Left ventricle myocardium inferior (tissue), 1 donor: ENCODE measurements at regions not wholly inside any gene's neighbourhood (a gene's known extent, or its start where the extent isn't known, plus 50 kb on each side); places are given as distances from the start of the nearest gene placed in this dataset.

ENCODE experiments used
- DNase-seq: peaks from one replicate; pipeline ENCODE4 v3.0.0-alpha.2; 2020
- H3K27ac ChIP-seq: fragments of 200-600 bp; replicated peaks from 2 replicates; pipeline ENCODE4 v1.8.0; 2021
- H3K27me3 ChIP-seq: fragments of 200-600 bp; 2 replicates; pipeline ENCODE4 v1.8.0; 2021; ENCODE audit warnings: low read depth
- H3K36me3 ChIP-seq: fragments of 200-600 bp; 2 replicates; pipeline ENCODE4 v1.8.0; 2021
- H3K4me1 ChIP-seq: fragments of 200-600 bp; 2 replicates; pipeline ENCODE4 v1.8.0; 2021
- H3K4me3 ChIP-seq: fragments of 200-600 bp; 2 replicates; pipeline ENCODE4 v1.8.0; 2021; ENCODE audit warnings: mild to moderate bottlenecking, moderate library complexity
- H3K9me3 ChIP-seq: fragments of 200-600 bp; replicated peaks from 2 replicates; pipeline ENCODE4 v1.8.0; 2021
- intact Hi-C: fragments of 100-400 bp; cut with micrococcal nuclease; formaldehyde crosslinking; loops from one replicate; pipeline ENCODE4 v1.11.0; 2022
- TF ChIP-seq, protein P1 (sequence below): fragments of 200-600 bp; IDR thresholded peaks from 2 replicates; pipeline ENCODE4 v1.8.0; 2021; ENCODE audit warnings: antibody characterized with exemption, mild to moderate bottlenecking, borderline replicate concordance
- donor health status: DM: no; HTN: yes; CAD: no; lungs with severe emphysema.

DNA sequence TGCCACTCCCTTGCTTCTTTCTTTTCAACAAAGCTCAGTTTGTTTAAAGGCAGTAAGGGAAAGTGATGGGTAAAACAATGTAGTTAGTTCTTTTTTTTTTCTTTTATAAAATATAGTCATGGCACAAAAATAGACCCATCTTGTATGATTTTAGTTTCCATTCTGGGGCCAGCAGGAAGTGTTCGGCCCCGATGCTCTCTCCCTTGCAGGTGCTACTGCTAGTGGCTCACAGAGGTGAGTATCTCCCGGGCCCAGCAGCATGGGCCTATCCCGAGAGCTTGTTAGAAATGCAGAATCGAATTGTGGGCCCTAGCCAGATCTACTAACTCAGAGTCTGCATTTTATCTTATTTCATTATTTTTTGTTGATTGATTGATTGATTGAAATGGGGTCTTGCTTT is 78.7 kb downstream of the SYNE3 start:
- no peaks in the 10 kb centered on the region for H3K27me3 ChIP-seq
- no peak overlapping the region for H3K4me3 ChIP-seq
- H3K9me3 ChIP-seq: no peaks in the 10 kb centered on the region
- DNase-seq: no peak
- TF ChIP-seq, protein P1, sequence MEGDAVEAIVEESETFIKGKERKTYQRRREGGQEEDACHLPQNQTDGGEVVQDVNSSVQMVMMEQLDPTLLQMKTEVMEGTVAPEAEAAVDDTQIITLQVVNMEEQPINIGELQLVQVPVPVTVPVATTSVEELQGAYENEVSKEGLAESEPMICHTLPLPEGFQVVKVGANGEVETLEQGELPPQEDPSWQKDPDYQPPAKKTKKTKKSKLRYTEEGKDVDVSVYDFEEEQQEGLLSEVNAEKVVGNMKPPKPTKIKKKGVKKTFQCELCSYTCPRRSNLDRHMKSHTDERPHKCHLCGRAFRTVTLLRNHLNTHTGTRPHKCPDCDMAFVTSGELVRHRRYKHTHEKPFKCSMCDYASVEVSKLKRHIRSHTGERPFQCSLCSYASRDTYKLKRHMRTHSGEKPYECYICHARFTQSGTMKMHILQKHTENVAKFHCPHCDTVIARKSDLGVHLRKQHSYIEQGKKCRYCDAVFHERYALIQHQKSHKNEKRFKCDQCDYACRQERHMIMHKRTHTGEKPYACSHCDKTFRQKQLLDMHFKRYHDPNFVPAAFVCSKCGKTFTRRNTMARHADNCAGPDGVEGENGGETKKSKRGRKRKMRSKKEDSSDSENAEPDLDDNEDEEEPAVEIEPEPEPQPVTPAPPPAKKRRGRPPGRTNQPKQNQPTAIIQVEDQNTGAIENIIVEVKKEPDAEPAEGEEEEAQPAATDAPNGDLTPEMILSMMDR: no peak
- no peak overlapping the region for H3K27ac ChIP-seq
- peaks cover 78% of the 10 kb centered on the region for H3K36me3 ChIP-seq
- H3K4me1 ChIP-seq: peaks cover 5% of the 10 kb centered on the region
- intact Hi-C loops: loop anchor here (10.0 kb wide), 1 partner anchor 743 kb away; no protein-coding TSS in a partner anchor

DNA sequence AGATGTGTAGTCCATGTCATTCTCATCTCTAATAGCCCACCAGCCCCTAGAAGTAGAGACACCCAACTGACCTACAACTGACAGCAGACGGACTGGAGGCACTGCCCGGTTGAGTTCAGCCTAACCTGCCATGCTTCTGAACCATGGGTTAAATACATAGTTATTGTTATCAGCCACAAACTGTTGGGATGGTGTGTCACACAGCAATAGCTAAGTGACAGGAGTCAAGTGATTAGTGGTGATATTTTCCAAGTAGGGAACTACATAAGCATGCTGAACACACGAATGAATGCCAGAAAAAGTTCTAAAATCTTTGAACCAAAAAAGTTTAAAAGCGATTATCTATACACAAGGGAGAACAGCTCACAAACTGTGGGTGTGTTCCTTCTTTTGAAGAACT is 80.1 kb downstream of the SYNE3 start:
- peaks cover 81% of the 10 kb centered on the region for H3K36me3 ChIP-seq

DNA sequence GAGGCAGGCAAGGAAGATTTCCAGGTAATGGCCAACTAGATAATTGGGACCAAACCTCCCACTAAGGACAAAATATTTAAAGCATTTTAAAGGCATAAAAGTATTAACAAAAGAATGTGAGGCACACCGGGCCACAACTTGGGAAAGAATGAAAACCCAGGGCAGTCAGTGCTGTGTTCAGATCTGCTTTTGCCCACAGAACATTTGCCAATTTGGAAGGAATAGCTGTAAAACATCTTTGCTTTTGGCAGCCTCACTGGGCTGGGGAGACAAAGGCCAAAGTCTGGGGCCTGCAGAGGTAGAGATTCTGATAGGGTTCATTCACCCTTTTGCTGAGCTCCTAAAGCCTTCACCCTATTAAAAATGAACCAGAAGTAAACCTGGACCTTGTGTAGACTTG is 82.3 kb downstream of the SYNE3 start:
- no peaks in the 10 kb centered on the region for H3K27me3 ChIP-seq
- no peaks in the 10 kb centered on the region for H3K9me3 ChIP-seq
- TF ChIP-seq, protein P1: no peak
- no peak overlapping the region for H3K27ac ChIP-seq
- H3K4me3 ChIP-seq: no peak overlapping the region
- intact Hi-C loops: loop anchor here (10.0 kb wide), 1 partner anchor 739 kb away; no protein-coding TSS in a partner anchor
- peaks cover 77% of the 10 kb centered on the region for H3K36me3 ChIP-seq
- peaks cover 10% of the 10 kb centered on the region for H3K4me1 ChIP-seq
- no peak for DNase-seq

More for the DNA sequence above, 80.1 kb downstream of the SYNE3 start:
- H3K27ac ChIP-seq: no peak overlapping the region
- intact Hi-C loops: loop anchor here (10.0 kb wide), 1 partner anchor 742 kb away; no protein-coding TSS in a partner anchor
- no peaks in the 10 kb centered on the region for H3K27me3 ChIP-seq
- H3K4me3 ChIP-seq: no peak overlapping the region
- no peaks in the 10 kb centered on the region for H3K9me3 ChIP-seq
- TF ChIP-seq, protein P1: no peak
- H3K4me1 ChIP-seq: peaks cover 10% of the 10 kb centered on the region
- no peak for DNase-seq

DNA sequence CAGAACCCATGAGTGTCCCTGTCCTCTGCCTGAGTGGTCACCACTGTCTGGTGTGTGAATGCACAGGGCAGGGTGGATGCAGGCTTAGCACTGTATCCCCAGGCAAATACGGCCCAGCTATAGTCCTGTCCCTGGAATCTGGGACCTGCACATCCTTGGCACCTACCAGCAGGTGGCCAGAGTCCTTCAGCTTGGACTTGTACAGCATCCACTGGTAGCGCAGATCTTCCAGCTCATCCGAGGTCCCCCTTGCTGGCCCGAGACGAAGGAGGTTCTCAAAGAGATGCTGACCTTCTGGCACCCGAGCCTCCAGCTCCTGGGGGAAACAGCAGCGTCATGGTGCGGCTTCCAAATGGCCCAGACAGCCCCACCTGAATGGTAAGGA is 83.4 kb downstream of the SYNE3 start:
- Histone ChIP-seq H3K9me3 (no peaks in the 10 kb centered on the region), H3K36me3 (peaks cover 69% of the 10 kb centered on the region), H3K4me3 (no peak overlapping the region), H3K27ac (no peak overlapping the region), H3K27me3 (no peaks in the 10 kb centered on the region), H3K4me1 (peaks cover 10% of the 10 kb centered on the region)
- DNase-seq: no peak
- TF ChIP-seq, protein P1: no peak
- intact Hi-C loops: loop anchor here (10.0 kb wide), 1 partner anchor 738 kb away; no protein-coding TSS in a partner anchor

DNA sequence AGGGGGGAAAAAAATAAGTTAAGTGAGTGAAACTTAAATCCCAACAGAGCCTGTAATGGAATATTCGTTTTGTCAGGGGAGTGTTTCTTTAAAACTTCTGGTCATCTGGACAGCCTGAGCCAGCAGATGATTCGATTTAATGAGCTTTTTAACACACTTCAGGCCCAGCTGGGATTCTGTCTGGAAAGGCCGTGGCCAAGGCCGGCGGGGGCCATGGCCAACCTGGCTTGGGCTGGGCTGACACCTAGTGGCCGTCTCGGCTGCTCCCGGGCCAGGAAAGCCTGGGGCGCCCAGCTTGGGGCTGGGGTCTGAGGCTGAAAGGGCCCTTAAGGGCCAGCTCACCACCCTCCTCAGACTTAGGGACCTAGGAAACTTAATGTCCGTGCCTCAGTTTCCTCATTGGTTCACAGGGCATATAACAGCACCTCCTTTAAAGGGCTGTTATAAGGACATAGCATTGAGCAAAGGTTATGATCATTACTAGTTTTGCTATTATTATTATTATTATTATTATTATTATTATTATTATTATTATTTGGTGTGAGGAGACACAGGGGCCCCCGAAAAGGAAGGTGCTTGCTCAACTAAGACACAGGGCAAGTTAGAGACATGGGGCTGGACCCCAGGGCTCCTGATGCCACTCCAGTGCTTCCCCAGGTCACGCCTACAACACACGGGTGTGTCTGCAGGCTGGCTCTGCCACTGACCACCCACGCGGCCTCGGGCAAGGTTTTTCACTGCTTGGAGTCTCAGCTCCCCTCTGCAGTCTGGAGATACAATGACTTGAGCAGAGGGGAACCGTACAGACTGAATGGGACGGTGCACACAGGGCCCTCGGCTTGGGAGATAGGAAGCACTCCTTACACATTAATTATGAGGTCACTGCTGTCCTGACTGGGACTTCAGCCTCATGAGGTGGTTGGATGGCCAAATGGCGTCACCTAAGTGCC is 84.0 kb downstream of the SYNE3 start:
- intact Hi-C loops: loop anchor here (10.0 kb wide), 1 partner anchor 738 kb away; no protein-coding TSS in a partner anchor

More for the DNA sequence above, 84.0 kb downstream of the SYNE3 start:
- DNase-seq: peak; percentile 41
- no peaks in the 10 kb centered on the region for H3K27me3 ChIP-seq
- peaks cover 10% of the 10 kb centered on the region for H3K4me1 ChIP-seq
- no peaks in the 10 kb centered on the region for H3K9me3 ChIP-seq
- no peak overlapping the region for H3K4me3 ChIP-seq
- TF ChIP-seq, protein P1: peak; percentile 85
- H3K36me3 ChIP-seq: peaks cover 66% of the 10 kb centered on the region
- peak overlapping the region; percentile 43 for H3K27ac ChIP-seq
